NCI-H1092 treated with DMSO at 0.1 percent for 48 hours (cell line): ENCODE measurements at regions not wholly inside any gene's neighbourhood (a gene's known extent, or its start where the extent isn't known, plus 50 kb on each side); places are given as distances from the start of the nearest gene placed in this dataset.
"Not testable (repeated sequence)": the region's sequence is repeated elsewhere in the genome, so short reads cannot be mapped to it uniquely, and the experiment has no call there.

ENCODE experiments used
- DNase-seq: peaks from one replicate; lab custom pipeline; 2025; lab: John Stamatoyannopoulos, UW

DNA sequence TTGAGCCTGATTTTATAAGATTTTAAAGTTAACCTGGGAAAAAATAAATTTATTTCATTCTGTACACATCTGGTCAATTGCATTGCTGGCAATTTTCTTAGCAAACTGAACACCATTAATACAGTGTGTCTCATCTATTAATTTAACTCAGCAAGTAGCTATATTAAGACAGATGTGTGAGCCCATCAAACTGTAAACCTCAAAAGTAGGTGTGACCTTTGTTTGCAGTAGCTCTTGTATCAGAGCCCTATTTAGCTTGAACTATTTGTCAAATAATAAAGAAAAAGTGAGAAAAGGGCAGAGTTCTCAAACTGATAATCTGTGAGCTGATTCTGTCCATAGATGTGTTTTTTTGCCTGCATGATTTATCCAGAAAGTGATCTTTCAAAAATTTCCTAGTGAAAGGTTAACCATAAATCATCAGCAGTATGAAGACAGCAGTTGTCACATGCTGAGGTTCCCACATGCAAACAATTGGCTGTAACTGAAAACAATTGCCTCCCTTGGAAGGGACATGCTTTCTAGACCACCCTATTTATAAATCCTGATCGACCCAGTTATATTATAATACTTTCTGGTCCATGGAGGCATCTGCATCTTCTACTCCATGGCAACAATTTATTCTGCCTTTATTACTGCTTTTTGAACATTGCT lies 646.5 kb downstream of the NSUN3 start:
- no peak for DNase-seq

DNA sequence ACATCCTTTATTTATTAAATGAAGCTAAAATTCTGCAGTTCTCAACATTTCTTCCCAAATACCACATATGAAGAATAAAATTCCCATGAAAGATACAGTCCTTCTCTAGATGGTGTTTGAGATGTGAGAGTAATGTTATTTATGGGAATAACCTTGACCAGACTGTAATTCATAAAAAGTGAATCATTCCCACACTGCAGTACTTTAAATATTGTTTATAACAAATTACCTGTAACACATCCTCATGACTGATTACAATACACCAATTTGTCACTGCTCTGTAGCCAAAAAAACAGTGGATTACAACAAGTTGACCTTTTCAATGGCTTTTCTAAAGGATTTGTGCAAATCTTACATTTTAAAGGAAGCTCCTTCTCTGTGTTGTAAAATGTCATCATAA lies 651.3 kb downstream of the NSUN3 start:
- no peak for DNase-seq

DNA sequence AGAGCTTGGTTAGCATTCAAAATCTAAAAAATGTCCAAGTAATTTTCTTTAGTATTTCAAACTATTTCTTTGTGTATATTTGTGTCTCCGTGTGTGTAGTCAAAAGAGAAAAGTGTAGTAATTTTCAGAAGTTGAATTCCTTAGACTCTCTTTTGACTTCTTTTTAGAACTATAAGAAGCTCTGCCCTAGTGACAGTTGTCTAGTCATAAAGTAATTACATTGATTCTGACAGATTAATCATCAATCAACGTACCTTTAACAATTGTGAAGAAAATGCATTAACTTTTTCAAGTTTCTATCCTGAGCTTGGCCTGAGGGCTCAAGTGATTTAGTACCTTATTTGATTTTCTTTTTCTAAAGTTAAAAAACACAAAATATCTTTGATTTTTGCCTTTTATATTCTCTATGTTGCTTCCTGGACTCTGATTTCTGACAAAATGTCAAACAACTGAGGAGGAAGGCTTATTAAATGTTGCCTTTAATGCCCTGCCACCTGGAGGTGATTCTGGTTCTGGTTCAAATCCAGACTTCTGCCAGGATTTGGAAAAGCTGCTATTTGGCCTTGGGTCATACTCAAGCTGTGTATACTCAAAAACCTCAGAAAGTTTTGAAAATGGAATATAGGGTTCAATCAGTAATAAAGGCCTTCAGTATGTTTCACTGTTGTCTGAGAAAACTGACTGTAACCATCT lies 653.6 kb downstream of the NSUN3 start:
- no peak for DNase-seq

DNA sequence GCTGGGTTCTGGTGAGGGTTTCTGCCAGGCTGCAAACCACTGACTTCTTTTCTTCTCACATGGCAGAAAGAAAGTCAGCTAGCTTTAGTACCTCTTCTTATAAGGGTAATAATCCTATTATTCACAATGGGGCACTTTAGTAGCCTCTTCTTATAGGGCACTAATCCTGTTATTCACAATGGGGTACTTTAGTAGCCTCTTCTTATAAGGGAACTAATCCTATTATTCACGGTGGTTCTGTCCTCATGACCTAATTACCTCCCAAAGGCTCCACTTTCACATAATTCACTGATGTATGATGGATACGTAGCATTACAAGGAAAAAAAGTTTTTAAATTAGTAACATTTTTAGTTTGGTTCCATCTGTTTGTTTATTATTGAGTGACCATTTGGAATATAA lies 671.3 kb downstream of the NSUN3 start:
- no peak for DNase-seq

DNA sequence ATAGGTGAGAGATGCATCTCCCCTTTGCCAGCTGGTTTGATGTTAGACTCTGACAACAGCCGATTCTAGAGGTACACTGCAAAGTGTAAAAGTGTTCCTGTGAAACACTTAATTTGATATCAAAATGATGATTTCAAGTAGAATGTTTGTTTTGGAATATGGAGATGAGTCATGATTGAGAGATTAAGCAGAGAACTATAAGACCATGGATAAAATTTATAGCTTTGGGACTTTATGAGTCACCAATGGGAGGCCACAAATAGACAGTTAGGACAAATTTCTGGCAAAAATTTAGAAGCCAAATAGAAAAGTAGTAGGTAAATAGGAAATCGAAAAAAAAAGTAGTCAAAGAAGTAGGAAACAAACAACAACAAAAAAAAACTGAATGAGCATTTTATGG lies 672.5 kb downstream of the NSUN3 start:
- no peak for DNase-seq

DNA sequence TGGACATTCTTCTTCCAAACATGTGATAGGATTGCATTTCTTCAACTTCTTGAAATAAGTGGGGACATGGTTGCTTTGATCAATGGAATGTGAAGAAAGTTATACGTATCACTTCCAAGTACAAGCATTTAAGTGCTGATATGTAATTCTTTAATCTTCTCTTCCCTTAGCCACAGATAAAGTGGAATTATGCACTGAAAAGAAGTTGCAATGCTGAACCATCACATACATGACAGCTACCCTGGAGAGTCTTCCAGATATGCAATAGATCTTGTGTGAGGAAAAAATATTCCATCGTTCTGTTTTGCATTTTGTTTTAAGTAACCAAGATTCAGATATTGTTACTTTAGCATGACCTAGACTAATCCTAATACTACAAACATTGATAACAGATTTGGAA lies 674.3 kb downstream of the NSUN3 start:
- DNase-seq = no peak

DNA sequence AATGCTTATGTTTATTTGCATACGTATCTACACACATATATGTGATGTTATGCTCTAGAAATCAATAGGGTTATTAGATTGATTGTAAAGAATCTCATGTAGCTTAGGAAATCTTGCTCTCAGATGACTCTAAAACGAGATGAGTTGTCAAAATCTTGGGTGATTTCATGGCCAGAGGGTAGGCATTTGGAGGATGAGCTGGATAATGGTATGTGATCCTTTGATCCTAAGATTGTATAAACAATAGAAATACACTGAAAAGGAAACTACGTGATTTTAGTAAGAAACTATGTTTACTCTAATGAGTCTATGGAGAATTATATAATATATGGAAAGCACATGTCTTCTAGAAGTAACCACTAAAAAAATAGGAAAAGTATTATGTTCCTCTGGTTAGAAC lies 676.6 kb downstream of the NSUN3 start:
- no peak for DNase-seq

DNA sequence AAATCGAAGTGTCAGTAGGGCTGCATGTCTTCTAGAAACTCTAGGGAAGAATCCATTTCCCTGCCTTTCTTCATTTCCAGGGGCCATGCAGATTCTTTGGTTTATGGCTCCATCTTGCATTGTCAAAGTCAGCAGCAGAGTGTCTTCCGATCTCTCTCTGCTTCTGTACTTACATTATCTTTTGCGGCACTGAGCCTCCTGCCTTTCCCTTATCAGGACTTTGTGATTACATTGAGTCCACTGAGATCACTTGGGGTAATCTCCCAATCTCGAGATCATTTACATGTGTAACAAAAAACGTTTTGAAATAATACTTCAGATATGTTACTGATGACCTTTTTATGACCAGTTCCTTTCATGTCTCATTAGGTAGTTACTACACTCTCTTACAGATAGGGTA lies 695.9 kb downstream of the NSUN3 start:
- no peak for DNase-seq

DNA sequence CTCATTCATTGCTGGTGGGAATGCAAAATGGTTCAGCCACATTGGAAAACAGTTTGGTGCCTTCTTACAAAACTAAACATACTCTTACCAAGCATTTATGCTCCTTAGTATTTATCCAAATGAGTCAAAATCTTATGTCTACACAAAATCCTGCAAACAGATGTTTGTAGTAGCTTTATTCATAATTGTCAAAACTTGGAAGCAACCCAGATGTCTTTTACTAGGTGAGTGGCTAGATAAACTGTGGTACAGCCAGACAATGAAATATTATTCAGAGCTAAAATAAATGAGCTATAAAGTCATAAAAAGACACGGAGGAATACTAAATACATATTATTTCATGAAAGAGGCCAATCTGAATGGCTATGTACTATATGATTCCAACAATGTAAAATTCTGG lies 709.5 kb downstream of the NSUN3 start:
- DNase-seq = no peak

DNA sequence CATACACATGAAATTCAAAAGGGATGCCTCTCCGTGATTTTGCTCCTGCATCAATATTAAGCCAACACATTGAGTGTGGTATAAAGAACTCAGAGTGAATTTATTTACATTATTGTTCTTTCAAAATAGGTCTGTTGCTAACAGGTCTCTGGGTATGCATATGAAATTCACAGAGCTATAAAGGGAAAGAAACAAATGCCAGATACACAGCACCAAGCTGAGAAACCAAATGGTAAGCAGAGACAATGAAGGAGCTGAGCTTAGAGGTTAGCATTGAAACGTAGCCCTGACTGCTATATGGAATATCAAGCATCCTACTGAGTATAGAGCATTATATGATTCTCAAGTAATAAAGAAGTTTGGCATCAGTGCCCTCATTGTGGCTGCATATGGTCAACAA lies 712.9 kb downstream of the NSUN3 start:
- DNase-seq = no peak

DNA sequence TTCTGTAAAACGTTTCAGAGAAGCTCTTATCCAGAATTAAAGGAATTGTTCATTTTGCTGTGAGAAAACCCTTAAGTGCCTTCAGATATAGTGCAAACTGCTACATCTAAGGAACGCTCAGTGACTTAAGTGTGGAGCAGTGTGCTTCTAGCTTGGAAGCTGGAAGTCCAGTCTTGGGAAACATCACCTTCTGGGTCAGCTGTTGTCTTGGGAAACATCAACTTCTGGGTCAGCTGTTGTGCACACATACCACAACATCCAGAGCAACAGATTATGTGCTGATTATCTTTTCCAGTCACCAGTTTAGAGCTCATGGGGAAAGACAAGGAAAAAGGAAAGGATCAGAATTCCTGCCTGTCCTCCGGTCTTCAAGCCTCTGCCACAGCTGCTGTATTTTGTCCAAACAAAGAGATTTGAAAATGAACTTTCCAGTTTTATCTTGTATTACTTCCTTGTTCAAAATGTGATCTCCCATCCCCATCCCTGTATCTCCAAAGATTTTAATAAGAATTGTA lies 713.6 kb downstream of the NSUN3 start:
- DNase-seq = no peak

DNA sequence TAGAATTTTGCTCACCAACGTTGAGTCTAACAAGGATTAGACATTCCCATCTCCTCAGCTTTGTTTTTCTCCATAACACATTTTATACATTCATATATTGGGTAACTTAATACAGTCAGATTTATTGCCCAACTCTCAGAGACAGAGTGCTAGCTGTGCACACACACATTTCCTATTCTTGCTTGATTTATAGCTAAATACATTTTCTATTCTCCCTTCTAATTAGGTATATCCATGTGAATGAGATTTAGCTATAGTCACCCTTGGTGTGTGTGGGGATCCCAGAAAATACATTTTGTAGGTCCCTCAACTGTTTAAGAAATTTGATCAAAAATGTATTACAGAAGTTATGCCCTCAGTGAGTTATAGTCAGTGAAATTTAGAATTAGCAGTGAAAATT lies 715.4 kb downstream of the NSUN3 start:
- no peak for DNase-seq

DNA sequence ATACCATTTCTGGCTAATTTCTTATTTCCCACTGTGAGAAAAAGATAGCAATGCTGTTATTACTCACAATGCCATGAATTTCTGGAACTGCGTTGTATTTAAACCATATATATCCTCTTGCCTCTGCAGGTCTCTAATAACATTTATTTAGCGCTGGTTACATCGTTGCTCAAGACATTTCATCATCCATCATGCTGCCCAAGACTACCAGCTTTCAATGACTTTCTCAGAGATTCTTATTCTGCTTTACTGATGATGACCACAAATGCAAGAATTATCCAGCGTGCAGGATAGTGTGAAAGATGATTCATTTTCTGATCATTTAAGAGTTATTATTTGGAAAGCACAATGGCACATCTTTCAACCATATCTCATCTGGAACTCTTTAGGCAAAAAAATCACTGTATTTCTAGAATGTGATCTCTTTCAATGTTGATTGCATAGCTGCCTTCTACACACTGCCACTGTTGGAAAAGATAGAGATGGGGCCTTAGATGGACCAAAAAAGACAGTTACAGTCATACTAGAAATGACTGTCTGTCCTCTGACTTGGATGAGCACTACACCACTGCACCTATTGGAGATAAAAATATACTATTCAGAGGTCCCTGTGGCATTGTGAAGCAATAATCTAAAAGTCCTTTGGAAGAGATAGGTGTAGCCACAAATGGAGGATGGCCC lies 716.1 kb downstream of the NSUN3 start:
- no peak for DNase-seq

DNA sequence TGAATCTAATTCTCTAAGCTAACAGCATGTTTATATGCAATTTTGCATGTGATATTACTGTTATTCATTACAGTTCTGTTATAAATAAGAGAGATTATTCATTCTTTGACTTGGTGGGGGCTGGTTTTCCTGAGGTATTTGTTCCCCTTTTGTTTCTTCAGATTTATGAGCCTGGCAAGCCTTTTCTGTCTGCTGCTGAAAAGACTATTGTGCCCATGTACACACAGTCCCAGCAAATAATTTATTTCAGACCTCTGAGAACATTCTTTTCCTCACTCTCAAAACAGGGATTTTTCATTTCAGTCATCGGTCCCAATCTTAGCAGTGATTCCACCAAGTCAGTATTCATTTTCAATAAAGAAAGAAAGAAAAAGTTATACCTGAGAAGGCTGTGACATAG lies 716.8 kb downstream of the NSUN3 start:
- DNase-seq = no peak

DNA sequence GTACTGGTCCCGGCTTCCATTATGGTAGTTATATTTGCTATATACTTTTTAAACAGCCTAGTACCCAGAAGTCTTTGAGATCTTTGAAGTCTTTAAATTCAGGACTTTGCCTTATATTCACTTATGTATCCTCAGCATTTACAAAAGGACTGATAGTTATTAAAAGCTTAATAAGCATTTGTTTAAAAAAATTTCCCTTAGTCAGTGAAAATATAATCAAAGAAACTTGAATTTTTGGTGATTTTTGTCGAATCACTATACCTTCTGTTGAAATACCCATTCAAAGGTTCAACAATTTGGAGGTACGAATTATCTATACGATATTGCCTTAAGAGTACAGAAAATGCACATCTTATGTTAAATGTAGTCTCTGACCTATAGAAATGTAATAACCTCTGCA lies 721.4 kb downstream of the NSUN3 start:
- DNase-seq = no peak

DNA sequence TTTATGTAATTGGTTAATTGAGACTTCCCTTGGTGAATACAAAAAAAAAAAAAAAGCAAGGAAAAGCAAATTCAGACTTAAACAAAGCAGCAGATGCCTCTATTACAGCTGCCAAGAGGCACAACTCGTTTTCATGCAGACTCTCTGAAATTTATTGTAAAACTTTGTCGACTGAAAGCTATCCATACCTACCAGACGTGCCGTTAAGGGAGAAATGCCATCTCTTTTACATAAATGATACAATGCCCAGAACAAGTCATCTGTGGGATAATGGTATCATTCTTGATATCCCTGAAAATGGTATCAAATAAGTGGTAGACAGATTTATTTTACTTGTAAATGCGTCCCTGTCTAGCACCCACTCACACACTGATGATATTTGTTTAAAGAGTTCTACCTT lies 724.2 kb downstream of the NSUN3 start:
- DNase-seq = no peak

DNA sequence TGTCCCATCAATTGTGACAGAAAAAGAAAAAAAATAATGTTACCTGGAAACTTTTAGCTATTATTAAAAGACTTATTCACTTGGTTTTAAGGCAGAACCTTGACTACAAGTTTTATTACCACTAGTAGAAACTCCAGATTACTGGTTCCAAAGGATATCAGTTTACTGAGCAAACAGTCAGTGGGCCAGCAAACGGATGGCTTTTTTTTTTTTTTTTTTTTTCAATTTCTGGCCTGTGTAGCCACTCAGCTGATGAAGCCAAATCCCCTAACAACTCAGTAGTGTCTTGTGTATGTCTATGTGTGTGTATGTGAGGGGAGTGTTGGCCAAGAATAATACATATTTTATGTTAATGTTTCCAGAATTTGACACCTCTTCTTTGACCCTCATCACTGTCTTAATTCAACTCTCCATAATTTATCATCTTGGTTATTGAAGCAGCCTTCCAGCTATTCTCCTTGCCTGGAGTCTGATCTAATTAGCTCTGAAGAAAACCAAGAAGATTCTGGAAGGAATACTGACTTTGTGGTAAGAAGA lies 724.9 kb downstream of the NSUN3 start:
- DNase-seq = no peak

DNA sequence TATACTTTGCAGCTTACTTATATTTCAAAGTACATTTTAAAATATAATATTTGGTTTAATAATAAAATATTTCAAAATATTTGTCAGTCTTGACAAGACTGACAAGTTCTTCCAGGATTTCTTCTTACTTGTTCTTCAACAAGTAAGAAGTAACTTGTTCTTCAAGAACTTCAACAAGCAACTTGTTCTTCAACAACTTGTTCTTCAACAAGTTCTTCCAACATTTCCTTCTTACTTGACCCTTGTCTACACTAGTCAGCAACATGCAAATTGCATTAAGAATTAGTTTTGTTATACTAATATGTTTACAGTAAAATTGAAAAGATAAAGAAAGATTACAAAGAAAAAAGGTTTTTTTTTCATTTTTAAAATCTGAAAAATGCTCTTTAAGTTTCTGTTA lies 731.7 kb downstream of the NSUN3 start:
- DNase-seq = no peak

DNA sequence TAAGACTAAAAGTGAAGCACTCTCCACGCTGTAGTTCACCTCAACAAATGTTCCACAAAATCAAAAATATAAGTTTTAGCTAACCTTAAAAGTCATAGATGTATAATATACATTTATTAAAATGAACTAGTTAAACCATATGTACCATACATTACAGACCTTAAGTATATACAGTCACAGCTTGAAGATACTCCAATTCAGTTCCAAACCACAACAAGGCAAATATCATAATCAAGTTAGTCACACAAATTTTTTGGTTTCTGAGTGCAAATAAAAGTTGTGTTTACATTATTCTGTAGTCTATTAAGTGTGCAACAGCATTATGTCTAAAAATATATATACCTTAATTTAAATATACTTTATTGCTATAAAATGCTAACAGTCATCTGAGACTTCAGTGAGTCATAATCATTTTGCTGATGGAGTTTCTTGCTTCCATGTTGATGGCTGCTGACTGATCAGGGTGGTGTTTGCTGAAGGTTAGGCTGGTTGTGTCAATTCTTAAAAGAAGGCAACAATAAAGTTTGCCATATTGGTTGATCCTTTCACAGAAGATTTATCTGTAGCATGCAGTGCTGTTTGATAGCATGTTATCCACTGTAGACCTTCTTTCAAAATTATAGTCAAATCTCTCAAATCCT lies 736.7 kb downstream of the NSUN3 start:
- no peak for DNase-seq

DNA sequence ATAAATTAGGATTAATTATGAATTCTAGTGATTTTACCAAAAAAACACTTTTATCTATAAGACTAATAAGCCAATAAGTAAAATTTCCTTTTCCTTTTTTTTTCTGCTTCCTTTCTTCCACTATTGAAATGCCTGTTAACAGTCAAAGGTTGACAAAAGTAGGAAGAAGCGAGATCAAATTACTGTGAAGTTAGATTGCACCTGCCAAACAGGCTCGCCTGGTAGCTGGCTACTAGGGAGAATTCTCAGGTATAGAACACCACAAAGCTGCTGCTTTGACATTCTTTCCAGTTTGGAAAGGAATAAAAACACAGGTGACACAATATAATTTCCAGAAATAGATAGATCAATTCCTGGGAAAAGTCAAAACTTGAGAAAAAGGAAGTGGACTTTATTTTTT lies 749.0 kb downstream of the NSUN3 start:
- no peak for DNase-seq

DNA sequence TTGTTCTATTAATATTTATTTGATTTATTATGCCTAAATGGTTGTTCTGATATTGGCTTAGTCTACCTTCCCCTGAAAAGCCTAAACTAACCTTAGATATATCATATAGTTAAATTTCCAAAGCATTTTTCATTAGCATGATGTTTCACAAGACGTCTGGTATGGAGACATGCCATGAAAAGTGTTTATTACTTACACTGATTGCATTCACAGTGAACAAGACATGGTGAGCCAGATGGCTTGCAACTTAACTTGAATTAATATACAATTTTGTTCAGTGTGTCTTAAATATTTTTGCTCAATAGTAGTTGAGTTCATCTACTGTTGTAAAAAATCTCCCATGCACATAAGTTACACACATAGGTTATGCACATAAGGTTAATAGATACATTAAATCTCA lies 758.4 kb downstream of the NSUN3 start:
- no peak for DNase-seq

DNA sequence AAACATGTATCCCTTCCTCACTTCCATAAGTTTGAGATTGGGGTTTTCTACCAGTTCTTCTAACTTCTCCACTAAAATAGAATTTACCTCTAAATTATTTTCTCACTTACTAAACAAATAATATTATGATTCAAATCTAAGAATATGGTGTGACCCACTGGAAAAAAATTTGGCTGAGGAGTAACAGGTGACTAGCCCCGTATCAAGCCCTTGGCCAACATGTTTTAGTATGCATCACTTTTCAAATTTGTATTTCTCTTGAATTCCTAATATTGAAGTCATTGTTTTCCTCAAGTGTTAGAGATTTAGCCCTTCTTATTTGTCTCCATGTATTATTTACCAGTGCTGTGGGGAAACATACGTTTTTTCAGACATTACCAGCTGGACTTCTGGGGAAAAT lies 759.4 kb downstream of the NSUN3 start:
- no peak for DNase-seq

DNA sequence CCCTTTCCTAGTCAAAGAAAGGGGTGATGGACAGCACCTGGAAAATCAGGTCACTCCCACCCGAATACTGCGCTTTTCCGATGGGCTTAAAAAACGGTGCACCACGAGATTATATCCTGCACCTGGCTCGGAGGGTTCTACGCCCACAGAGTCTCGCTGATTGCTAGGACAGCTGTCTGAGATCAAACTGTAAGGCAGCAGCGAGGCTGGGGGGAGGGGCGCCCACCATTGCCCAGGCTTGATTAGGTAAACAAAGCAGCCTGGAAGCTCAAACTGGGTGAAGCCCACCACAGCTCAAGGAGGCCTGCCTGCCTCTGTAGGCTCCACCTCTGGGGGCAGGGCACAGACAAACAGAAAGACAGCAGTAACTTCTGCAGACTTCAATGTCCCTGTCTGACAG lies 783.4 kb downstream of the NSUN3 start:
- DNase-seq = not testable (repeated sequence)
